ENCODE measurements at regions not wholly inside any gene's neighbourhood (a gene's known extent, or its start where the extent isn't known, plus 50 kb on each side); places are given as distances from the start of the nearest gene placed in this dataset.

DNA sequence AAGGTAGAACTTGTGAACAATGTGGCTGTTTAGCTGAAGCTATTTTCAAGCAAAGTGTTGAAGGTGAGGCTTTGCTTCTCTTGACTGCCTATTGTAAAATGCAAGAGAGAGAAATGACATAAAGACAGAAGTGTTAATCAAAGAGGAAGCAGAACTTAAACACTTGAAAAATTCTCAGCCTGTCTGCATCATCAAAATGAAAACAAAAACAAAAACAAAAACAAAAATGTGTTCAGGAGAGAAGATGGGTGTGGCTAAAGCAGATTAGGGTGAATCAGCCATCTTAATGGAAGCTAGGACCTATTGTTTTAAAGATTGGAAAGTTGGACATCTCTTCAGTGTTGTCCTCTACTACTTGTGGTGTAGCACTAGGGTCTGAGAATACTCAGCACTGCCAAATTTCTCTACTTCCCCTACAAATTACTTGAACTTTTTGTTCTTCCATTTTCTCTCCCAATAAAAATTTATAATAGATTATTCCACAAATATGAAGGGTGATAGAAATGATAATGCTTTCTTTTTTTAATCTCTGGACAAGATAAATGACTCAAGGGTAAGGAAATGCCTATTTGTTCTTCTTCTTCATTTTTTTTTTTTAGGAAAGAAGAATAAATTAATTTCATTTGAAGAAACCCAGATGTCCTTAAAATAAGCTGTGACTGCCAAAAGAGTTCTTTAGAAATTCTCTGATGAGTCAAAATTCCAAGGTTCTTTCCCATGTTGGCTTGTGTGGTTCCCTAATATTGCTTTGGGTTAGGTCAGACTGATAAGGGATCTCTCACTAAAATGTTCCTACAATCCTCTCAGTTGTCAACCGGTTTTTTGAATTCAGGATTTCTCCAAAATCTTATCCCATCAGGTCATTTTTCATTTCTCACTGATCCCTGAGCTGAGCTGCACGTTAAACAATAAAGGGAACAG lies 571.2 kb upstream of the ZEB2 start:
- peak; percentile 48 for DNase-seq (ENCODE audit: low read depth)

- no peak for DNase-seq (ENCODE audit: low read depth)
These were observed 568.8 kb upstream of the ZEB2 start for GRCh38 chr2:145088756-145089155.

DNA sequence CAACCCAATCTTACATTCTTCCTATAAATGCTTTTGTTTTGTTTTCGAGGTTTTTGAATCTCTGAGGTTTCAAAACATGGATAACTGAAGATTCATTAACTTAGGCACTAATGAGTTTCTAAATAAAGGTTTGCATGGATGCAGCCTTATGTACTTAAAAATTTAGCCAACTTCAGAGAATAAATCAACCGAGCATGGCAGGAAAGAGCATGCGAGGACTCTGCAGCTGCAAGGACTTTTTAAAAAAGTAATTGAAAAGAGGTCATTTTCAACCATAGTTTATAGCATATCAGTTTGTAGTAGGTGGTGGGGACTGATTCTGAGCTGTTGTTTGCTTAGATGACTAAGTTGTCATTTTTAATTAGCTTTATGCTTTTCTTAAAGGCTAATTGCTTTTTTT lies 567.0 kb upstream of the ZEB2 start:
- DNase-seq (ENCODE audit: low read depth): no peak

- no peak for DNase-seq (ENCODE audit: low read depth)
These were observed 565.7 kb upstream of the ZEB2 start for GRCh38 chr2:145085612-145086011.

- DNase-seq (ENCODE audit: low read depth): no peak
These were observed 560.5 kb upstream of the ZEB2 start for GRCh38 chr2:145080426-145080825.

DNA sequence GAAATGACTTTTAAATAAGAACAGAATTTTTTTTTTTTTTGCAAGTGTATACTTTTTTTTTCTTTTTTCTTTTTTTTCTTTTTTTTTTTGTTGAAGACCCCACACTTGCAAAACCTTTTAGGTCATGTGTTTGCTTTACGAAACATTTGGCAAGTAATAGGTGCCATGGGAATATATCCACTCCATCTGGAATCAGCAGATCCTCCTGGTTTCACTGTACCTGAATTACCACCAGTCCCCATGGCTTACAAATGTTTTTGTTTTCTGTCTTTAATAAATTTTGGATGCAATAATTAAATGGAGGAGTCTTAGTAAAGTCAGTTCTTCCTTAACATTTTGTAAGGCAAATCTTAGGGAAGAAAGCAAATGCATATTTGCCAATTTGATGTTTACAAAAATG lies 559.7 kb upstream of the ZEB2 start:
- DNase-seq (ENCODE audit: low read depth): no peak

GRCh38 chr2:145078923-145079322 lies 559.0 kb upstream of the ZEB2 start:
- no peak for DNase-seq (ENCODE audit: low read depth)

DNA sequence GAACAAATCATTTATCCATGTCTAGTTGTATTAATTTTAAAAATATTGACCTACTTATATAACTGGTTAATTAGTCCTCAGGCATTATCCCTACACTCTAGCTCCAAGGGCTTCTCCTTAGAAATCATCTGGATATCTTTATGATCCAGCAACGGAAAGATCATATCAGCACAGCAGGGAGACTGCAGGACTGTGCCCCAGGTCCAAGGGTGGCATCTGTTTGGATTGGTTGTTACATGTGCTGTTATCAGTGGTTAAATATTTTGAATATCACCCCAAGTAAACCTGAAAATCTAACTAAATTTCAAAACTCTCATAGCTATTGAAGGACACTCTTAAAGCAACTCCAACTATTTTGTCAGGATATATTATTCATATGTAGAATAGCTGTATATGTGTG lies 556.2 kb upstream of the ZEB2 start:
- no peak for DNase-seq (ENCODE audit: low read depth)

GRCh38 chr2:145075454-145076062 lies 555.6 kb upstream of the ZEB2 start:
- DNase-seq (ENCODE audit: low read depth): no peak

- DNase-seq (ENCODE audit: low read depth): no peak
These were observed 550.8 kb upstream of the ZEB2 start for GRCh38 chr2:145070703-145071102.

DNA sequence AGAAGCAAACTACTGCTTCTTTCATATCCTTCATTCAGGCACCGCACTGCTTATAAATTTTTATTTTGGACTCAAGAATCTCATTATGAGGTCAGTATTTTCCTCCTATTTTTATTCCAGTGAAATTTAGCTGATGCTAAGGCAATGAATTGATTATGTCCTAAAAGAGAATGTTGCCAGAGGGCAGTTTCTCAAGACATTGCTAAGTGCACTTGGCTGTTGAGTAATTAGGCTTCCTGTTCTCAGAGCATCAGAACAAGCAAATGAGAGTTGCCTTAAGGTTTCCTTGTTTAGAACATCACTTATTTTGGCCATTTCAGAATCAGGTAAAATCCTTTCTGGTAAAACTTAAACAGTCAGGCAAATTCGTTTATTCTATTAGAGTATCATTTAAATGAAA lies 548.6 kb upstream of the ZEB2 start:
- peak; percentile 10 for DNase-seq (ENCODE audit: low read depth)

DNA sequence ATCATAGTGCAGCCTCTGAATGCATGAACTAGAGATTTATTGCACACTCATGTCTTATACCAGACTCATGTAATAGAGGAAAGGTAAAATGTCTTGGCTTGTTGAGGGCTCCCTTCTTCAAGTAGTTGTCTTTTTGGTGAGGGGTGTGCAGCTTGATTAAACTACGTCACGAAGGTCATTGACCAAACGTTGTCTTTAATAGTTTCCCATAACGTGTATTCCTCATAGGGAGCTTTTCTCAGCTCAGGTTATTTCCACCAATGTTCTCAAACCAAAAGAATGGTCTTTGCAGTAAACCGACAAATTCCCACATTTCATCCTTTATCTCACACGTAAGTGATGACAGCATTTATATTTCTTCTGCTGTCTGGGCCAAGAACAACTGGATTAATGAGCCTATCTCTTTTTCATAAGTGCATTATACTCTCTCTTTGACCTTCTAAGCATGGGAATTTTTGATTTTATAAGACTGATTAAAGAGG lies 547.7 kb upstream of the ZEB2 start:
- no peak for DNase-seq (ENCODE audit: low read depth)

DNA sequence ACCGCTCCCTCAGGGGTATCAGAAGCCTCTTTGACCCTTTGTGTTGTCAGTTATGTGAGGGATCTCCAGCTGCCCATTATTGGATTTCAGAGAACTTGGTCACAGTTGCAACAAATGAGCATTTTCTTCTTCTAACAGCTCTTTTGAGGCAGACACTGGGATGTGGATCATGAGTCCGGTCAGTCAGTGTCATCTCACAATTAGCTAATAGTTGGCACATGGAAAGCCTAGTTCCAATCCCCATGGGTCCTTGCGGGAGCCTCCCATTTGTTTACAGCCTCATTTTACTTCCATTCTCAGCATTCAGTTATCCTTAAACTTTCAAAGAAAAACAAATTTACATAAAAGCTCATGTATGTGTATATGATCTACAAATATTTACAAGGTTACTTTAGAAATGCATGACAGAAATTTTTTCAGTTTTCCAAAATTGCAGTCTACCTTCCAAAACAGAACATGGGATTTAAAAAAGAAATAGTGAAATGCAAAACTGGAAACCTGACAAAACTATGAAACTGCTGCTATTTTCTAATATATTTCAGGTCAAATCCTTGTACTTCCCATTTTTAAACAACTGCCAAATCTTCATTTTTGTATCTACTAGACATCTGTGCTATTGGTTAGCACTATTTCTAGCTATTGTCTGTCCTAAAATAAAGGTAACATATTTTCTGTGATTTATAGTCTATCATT lies 547.1 kb upstream of the ZEB2 start:
- DNase-seq (ENCODE audit: low read depth): no peak

DNA sequence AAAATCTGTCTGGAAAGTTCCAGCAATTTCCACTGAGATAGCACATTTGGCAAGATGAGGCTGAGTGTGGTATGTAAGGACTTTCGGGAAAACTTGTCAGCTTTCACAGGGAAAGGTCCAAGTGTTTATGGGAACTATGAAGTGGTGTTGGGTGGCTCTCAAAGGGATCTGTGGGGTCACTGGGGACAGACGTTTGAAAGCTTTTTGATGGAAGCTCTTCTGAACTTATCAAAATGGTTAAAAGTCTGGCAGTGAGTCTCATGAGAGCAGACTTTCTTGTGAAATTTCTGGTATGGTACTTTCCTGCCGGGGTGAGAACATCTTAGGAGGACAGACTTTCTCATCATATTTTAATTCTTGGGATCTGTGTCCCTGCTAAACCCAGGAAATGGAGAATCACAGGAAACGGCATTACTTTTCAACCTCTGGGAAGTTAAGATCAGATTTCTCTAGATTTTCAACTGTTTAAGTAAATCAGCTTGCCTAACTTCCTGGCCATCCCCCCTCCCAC lies 546.3 kb upstream of the ZEB2 start:
- no peak for DNase-seq (ENCODE audit: low read depth)

GRCh38 chr2:145065342-145065741 lies 545.4 kb upstream of the ZEB2 start:
- DNase-seq (ENCODE audit: low read depth): no peak

- no peak for DNase-seq (ENCODE audit: low read depth)
These were observed 544.6 kb upstream of the ZEB2 start for GRCh38 chr2:145064511-145064910.

DNA sequence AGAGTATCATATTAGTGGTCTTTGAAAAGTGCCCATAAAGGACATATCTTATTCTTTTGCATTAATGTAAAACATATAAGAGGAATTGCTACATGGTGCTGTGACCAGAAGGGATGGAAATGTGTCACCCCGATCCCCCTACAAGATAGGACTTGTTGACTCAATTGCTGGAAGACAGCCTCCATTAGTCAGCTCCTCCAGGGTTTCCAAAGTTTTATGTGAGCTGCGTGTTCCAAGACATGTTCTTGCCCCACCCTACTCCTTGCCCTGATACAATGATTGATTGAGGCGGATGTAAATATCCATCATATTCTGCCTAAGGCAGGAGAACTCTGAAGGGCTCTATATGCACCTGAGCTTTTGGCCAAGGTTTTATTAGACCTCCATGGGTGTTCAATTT lies 541.0 kb upstream of the ZEB2 start:
- peak; percentile 29 for DNase-seq (ENCODE audit: low read depth)

DNA sequence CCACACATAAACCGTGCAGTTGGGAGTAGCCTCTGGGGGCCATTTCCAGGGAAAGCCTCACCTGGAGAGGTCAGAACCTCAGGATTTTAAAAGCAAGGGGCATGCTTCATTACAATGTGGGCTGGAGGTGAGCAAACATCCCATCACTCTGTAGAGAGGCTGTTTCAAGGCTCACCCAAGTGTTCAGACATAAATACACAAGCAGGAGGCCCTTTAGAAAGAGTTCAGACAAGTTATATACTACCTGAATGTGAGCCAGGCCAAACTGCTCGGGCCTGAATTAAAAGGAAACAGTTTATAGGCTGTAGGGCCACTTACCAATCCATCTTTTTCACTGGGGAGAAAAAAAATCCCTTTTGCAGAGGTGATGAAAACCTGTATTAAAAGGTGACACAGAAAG lies 540.0 kb upstream of the ZEB2 start:
- DNase-seq (ENCODE audit: low read depth): no peak

DNA sequence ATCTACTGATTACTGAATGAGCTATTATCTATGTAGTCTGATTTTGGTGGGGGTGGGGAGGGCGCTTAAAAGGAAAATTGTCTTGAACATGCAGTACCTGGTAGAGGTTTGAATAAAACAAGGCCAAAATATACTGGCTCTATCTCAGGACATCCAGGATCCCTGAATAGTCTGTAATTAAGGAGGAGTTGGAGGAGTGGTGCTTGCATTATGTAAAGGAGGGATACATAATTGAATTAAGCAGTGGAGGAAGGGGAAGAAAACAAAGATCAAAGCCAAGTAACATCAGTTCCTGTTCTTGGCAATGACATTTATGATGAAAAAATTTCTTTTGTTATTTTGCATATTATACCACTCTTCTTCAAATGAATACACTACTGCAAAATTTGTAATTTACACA lies 539.4 kb upstream of the ZEB2 start:
- DNase-seq (ENCODE audit: low read depth): no peak

DNA sequence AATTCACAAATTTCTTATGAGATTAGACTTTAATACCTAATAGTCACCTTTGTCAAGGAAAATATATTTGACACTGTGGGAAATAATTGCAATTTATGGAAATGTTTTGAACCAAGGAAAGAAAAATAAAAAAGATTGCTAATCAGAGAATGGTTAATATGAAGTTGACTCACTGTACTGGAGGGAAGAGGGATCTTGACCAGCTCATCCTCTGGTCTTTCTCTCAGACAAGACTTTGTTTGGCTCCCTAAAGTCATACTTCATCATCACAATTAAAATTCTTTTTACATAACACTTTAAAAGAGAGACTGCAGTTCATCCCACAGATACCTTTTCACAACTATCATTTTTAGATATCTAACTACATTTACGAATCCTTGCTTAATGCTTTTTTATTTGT lies 538.5 kb upstream of the ZEB2 start:
- peak; percentile 9 for DNase-seq (ENCODE audit: low read depth)

DNA sequence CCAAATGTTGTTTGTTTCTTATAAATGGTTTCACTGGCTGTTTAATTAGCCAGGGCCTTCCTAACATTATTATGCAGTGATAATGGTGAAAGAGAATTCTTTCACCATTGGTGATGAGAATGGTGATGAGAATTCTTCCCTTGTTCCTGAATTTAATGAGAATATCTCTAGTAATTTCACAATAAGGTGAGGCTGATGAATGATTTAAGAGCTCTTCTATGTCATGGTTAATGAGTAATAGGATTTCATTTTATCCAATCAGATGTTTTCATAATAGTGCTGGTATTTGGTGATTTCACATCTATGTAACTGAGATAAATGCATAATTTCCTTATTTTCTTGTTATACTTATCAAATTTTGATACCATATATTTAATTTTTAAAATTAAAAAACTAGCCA lies 535.7 kb upstream of the ZEB2 start:
- no peak for DNase-seq (ENCODE audit: low read depth)

DNA sequence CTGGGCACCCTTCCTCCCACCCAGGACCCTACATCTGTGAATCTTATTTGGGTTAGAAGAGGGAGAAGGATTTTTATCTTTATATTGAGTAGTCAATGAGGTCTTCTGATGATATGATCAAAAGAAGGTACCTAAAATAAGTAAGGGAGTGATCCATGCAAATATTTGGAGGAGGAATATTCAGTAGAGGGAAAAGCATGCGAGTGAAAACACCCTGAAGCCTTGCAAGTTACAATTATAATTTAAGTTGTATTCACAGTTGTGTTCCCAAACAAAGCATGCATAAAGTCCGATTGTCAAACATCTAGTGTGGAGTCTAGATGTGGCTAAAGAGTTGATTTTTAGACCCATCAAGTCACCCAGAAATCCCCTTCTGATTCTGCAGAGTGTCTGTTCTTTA lies 530.2 kb upstream of the ZEB2 start:
- DNase-seq (ENCODE audit: low read depth): no peak

DNA sequence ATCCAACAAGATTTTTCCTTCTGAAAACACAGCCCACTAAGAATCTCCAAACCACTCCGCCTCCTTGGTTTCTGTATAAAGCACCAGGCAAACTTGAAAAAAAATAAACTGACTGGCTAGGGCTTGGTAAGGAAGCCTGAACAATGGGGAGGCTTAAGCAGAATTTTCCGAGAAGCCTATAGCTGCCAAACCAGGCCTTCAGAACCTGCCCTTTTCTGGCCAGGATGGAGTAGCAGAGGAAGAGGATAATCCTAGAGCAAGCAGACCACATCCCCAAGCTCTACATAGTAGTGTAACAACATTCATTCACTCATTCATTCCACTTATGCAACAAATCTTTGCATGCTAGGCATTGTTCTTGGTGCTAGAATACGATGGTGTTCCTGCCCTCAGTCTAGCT lies 529.6 kb upstream of the ZEB2 start:
- DNase-seq (ENCODE audit: low read depth): no peak
